Anterior cingulate cortex (tissue), 58 donors: ENCODE measurements at regions not wholly inside any gene's neighbourhood (a gene's known extent, or its start where the extent isn't known, plus 50 kb on each side); places are given as distances from the start of the nearest gene placed in this dataset.

Experiments
- DNase-seq, 58 donors: peaks; one replicate each; lab custom pipeline; 2025; lab: John Stamatoyannopoulos, UW

GRCh38 chr20:52921340-52921739 is 50.8 kb upstream of the TSHZ2 start:
- no peak for DNase-seq

- no peak for DNase-seq
Measured at GRCh38 chr20:52918311-52918710, 53.8 kb upstream of the TSHZ2 start.

GRCh38 chr20:52915564-52915963 is 56.6 kb upstream of the TSHZ2 start:
- no peak for DNase-seq

GRCh38 chr20:52914870-52915269 is 57.3 kb upstream of the TSHZ2 start:
- no peak for DNase-seq

GRCh38 chr20:52913650-52914387 is 58.3 kb upstream of the TSHZ2 start:
- no peak for DNase-seq

- no peak for DNase-seq
Measured at GRCh38 chr20:52905241-52905994, 66.7 kb upstream of the TSHZ2 start.

GRCh38 chr20:52904837-52905236 is 67.3 kb upstream of the TSHZ2 start:
- no peak for DNase-seq

- DNase-seq = no peak
Measured at GRCh38 chr20:52899041-52899608, 73.0 kb upstream of the TSHZ2 start.

- no peak for DNase-seq
Measured at GRCh38 chr20:52896348-52896747, 75.8 kb upstream of the TSHZ2 start.

- DNase-seq = no peak
Measured at GRCh38 chr20:52895701-52896100, 76.5 kb upstream of the TSHZ2 start.

GRCh38 chr20:52895235-52895634 is 76.9 kb upstream of the TSHZ2 start:
- DNase-seq = no peak

GRCh38 chr20:52893498-52893897 is 78.7 kb upstream of the TSHZ2 start:
- no peak for DNase-seq

- no peak for DNase-seq
Measured at GRCh38 chr20:52892023-52892422, 80.1 kb upstream of the TSHZ2 start.

GRCh38 chr20:52890130-52890529 is 82.0 kb upstream of the TSHZ2 start:
- no peak for DNase-seq

GRCh38 chr20:52889225-52889624 is 82.9 kb upstream of the TSHZ2 start:
- no peak for DNase-seq

- no peak for DNase-seq
Measured at GRCh38 chr20:52888096-52888495, 84.1 kb upstream of the TSHZ2 start.

- DNase-seq = no peak
Measured at GRCh38 chr20:52880997-52881396, 91.2 kb upstream of the TSHZ2 start.

- DNase-seq = no peak
Measured at GRCh38 chr20:52880259-52880658, 91.9 kb upstream of the TSHZ2 start.

GRCh38 chr20:52874241-52874640 is 97.9 kb upstream of the TSHZ2 start:
- DNase-seq = no peak

- DNase-seq = no peak
Measured at GRCh38 chr20:52869698-52870501, 102.3 kb upstream of the TSHZ2 start.

- no peak for DNase-seq
Measured at GRCh38 chr20:52869276-52869675, 102.9 kb upstream of the TSHZ2 start.
